Activated naive CD4-positive, alpha-beta T cell (primary cell): ENCODE measurements at regions not wholly inside any gene's neighbourhood (a gene's known extent, or its start where the extent isn't known, plus 50 kb on each side); places are given as distances from the start of the nearest gene placed in this dataset.

Experiments used
- DNase-seq, 4 experiments: peaks; one replicate each; lab custom pipeline; 2025; lab: John Stamatoyannopoulos, UW

- no peak for DNase-seq
These were observed 50.5 kb upstream of the LRRC1 start for GRCh38 chr6:53744321-53744720.

GRCh38 chr6:53741034-53741823 lies 53.6 kb upstream of the LRRC1 start:
- peak in 1 of 4 experiments; percentile 2 for DNase-seq

DNA sequence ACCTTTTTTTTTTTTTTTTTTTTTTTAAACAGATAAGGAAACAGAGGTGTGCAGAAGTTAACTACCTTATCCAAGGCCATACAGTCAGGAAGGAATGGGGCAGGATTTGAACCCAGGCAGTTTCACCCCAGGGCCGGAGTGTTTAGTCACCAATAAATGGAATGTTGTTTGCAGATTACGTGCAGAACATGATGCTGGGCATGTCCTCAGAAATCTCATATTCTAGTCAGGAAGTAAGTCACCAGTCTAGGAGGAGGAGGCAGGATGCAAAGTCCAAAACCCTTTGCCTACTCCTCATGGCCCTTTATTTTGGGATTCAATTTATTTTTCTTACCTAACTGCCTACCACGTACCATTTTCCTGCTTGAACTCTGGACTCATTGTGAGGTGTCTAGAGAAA lies 57.1 kb upstream of the LRRC1 start:
- DNase-seq: no peak

GRCh38 chr6:53735896-53736295 lies 58.9 kb upstream of the LRRC1 start:
- DNase-seq: no peak

- DNase-seq: no peak
These were observed 60.1 kb upstream of the LRRC1 start for GRCh38 chr6:53734473-53735299.

DNA sequence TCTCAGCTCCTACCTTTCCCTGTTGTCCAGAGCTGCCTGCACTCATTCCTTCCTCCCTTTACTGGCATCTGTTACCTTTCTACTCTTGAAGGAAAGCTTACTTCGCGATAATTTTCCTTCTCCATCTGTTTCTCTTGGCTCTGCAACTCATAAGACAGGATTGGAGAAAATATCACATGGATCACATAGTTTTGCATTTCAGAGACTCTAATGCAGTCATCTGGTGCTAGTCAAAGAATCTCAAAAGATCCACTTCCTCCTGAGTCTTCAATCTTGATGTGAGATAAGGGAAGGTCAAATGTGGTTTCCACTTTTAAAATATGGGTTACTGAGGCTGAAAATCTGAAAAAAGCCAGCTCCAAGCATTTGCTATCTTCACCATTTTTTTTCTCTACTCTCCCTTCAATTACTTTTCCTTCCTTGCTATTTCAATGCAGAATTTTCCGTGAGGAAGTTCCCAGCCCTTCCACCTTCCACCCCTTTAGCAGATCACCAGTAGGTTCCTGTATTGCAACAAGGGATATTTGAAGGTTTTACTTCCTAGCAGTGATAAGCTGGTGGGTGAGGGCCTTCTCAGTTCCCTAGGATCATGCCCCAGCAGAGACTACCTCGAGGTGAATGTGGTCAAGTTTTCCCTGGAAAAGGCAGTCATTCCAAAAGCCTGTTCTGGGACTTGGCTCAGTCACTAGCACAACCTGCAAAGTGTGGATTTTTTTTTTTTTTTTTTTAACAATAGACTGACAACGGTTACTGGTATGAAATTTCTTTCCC lies 62.8 kb upstream of the LRRC1 start:
- DNase-seq: no peak

DNA sequence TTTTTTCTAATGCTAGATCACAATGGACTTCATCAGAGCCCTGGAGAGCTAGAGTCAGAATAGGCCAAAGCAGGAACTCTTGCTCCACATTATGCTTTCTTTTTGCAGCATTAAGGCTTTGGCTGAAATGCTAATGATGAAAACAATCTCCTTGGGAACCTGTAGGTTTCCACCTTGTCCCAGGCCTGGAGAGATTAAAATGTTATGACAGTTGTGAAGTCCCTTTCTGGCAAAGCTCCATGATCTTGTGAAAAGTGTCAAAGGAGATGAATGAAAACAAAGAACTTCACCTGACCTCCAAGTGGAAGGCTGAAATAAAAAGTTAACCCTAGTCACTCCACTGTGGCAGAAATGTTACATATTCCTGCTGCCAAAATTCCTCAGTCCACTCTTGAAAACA lies 64.0 kb upstream of the LRRC1 start:
- no peak for DNase-seq

- peak in 2 of 4 experiments; percentile 8 to 13 for DNase-seq
These were observed 63.1 kb upstream of the KLHL31 start for GRCh38 chr6:53728570-53729194.

DNA sequence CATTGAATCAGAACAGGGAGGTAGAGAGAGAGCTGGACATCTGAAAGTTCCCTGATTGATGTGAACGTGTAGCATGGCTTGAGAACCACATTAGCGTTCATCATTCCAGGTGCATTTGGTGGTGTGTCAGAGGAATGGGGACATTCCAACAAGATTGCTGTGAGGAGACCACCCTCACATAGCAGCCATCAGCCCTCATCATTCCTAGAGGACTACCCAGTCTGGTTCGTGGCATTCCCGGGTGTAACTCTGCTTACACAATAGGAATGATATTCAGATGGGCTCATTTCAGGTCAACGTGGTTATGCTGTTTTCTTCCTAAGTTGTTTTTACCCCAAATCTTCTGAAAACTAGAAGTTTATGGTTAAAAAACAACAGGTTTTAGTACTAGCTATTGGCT lies 62.2 kb upstream of the KLHL31 start:
- no peak for DNase-seq

DNA sequence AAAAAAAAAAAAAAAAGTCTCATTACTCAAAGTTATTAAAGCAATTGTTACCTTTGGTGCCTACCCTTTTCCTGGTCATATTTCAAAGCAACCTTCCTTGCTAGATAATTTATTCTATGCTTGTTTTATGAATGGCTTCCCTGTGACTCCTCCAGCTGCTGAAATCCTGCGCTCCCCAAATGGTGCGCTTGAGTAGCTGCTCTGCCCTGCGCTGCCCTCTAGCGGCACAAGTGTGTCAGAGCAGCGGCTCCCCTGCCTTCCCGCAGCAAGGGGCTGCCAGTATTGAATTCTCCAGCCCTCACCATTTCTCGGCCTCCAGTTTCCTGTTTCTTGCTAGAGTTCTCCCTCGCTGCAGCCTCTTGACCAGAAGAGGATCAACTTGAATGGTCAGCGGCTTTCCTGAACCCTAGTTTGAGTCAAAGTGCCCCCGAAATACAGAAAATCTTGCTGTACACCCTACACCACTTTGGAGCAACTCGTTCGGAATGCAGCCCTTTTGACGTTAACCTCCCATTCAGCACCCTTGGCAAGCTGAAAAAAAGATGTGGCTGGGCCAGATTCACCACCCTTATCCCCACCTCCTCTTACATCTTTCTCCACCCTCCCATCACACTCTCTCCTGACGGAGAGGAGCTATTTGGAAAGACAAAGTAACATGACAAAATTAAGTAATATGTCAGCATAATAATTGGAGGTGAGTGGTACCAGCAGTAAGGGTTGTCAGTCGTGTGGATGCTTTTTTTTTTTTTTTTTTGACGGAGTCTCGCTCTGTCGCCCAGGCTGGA lies 60.4 kb upstream of the KLHL31 start:
- DNase-seq: peak; percentile 39 to 73 (median 54)

DNA sequence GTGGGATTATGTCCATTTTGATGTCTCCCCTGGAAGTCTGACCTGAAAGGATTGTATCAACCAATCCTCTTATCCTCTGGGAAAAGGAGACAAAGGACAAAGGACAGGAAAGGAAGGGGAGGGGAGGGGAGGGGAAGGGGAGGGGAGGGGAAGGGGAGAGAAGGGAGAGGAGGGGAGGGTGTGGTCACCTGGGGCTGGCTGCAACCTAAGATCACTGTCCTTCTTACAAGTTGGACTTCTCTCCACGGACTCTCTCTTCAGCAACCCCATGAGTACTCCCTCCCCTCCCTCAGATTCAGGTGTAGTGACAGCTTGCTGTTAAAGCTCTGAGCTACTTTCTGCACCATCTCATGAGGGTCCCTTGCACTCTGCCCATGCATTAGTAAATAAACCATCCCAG lies 58.9 kb upstream of the KLHL31 start:
- DNase-seq: no peak

DNA sequence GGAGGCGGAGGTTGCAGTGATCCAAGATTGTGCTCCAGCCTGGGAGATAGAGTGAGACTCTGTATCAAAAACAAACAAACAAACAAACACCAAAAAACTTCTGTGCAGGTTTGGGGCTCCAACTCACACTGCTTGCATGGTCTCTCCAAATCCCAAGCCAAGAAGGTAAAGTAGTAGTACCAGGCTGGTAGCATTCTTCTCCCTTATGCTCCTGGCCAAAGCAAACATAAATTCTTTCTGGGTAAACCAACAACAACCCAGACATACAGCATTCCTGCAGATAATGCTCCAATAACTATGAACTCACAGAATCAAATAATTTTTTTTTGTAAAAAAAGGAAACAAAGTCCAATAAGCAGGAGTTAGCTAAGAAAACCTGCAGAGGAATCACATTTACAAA lies 57.8 kb upstream of the KLHL31 start:
- no peak for DNase-seq

DNA sequence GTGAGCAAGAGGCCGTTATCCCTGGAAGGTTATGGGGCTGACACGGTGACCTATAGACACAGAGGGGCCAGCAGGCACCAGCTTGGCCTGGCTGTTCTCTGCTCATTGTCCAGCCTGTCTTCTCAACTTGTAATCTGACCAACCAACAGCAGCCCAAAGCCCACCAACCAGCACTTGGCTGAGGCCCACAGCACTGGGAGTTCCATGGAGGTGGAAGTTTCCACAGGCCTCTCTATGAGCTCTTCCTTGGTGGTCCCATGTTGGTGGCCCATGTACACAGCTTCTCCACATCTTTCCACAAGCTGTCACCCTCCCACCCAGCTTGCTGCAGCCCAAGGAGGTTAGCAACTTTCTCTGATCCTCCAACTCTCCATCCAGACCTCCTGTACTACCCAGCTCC lies 56.2 kb upstream of the KLHL31 start:
- no peak for DNase-seq

DNA sequence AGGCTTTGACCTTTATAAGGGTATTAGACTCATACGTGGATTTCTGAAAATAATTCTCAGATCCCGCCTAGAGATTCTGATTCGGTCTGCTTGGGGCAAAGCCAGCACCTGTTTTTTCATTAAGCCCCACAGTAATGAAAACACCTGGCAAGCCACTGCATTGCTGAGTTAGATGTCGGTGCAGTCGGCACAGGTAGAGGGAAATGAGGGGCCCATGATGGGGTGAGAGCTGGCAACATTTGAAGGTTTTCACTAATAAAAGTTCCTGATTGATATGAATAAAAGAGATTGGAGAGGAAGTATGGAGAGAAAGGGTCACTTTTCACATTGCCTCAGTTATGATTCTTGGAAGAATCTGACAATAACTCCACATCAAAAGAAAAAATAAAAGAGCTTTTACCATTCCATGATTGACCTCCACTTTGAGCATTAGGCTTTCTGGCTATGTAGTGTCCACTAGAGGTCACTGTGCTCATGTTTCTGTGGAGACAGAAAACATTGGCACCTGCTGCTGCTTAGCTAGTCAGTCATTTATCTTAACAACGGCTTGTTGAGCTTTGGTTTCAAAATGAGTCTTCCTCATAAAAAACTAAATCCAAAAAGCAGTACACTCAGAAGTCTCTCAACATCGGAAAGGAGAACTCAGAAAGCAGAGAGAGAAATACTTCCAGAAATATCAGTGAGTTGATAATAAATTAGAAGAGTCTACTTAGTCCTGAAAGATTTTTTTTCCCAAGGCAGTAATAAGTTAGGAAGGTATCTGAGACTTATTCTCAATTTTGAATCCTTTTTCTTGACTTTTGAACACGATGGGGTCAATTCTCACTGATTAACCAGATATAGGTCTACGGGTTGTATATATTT lies 53.3 kb upstream of the KLHL31 start:
- DNase-seq: no peak

DNA sequence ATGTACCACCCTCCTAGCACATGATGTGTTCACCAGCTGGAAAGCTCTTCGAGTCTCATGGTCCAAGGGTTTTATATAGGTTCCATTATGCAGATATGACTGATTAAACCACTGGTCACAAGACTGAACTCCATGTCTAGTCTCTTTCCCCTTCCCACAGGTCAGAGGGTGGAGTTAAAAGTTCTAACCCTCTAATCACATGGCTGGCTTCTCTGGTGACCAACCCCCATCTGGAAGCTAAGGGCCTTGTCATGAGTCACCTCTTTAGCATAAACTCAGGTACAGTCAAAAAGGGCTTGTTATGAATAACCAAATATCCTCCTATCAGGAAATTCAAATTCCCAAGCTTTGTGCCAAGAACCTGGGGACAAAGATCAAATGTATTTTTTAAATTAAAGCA lies 52.0 kb upstream of the KLHL31 start:
- no peak for DNase-seq

DNA sequence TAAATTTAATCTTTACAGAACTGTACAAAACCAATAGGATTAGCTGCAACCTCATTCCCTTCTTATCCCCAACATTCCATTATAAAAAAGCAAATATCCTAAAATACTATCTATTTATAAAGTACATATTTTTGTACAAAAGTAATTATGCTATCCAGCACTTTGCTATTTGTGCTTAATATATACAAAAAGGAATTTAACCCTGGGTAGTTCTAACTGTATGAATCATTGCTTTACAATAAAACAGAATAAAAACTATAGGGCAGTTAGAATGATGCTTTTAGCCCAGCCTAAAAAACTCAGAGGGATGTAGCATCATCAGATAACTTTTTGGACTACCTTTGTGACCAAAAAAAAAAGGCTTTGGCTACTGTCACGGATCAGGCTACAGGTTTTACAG lies 49.9 kb upstream of the KLHL31 start:
- DNase-seq: no peak
